Heart right ventricle (tissue), 16 donors: ENCODE measurements at regions not wholly inside any gene's neighbourhood (a gene's known extent, or its start where the extent isn't known, plus 50 kb on each side); places are given as distances from the start of the nearest gene placed in this dataset.

Source experiments
- ATAC-seq, 8 donors: fragments of 200-7000 bp; cut with Tn5 transposase; one replicate each; pipeline ENCODE4 v1.9.1; 2020; ENCODE audit warnings: mild to moderate bottlenecking in 8 of 8, moderate library complexity in 8 of 8, moderate number of reproducible peaks in 1 of 8
- DNase-seq, 2 donors: peaks; one replicate each; pipeline ENCODE4 v3.0.0-alpha.2; 2020
- H3K27ac ChIP-seq, 10 donors: fragments of 200-600 bp; sonication (generic) in 2 of 10; one replicate each; pipeline versions ENCODE4 v1.5.0 to v1.8.0; 2020 to 2022; ENCODE audit warnings: mild to moderate bottlenecking in 3 of 10
- H3K27me3 ChIP-seq, 7 donors: fragments of 200-600 bp; one replicate each; pipeline ENCODE4 v1.8.0; 2021 to 2022; ENCODE audit warnings: mild to moderate bottlenecking in 2 of 7
- H3K36me3 ChIP-seq, 9 donors: fragments of 200-600 bp; sonication (generic) in 1 of 9; one replicate each; pipeline versions ENCODE4 v1.5.0 to v1.8.0; 2020 to 2022; ENCODE audit warnings: mild to moderate bottlenecking in 2 of 9
- H3K4me1 ChIP-seq, 9 donors: fragments of 200-600 bp; sonication (generic) in 1 of 9; one replicate each; pipeline versions ENCODE4 v1.5.0 to v1.8.0; 2020 to 2022; ENCODE audit warnings: mild to moderate bottlenecking in 4 of 9
- H3K4me3 ChIP-seq, 10 donors: fragments of 200-600 bp; sonication (generic) in 2 of 10; one replicate each; pipeline versions ENCODE4 v1.5.0 to v1.8.0; 2020 to 2022; ENCODE audit warnings: mild to moderate bottlenecking in 7 of 10, moderate library complexity in 2 of 10
- H3K9me3 ChIP-seq, 11 donors: fragments of 200-600 bp in 10 of 11; sonication (generic) in 2 of 11; one replicate each; pipeline versions ENCODE4 v1.5.0 to v1.8.0; 2013 to 2022; ENCODE audit warnings: mild to moderate bottlenecking in 2 of 11, control low read depth in 1 of 11, moderate library complexity in 1 of 11
- WGBS, 2 donors: extraction: QIAGEN DNeasy Blood & Tissue Kit; methylation state at CpG; one replicate each; pipeline ENCODE4 v1.1.7; 2013; ENCODE audit warnings: inconsistent platforms in 1 of 2; 5-methylcytosine and 5-hydroxymethylcytosine counted together
- intact Hi-C, 10 donors: fragments of 100-400 bp; cut with DNase I; formaldehyde crosslinking; loops; one replicate each; pipeline versions ENCODE4 v1.11.1 to v1.14.2; 2022
- TF ChIP-seq, protein P1 (sequence below), 9 donors: fragments of 200-600 bp; sonication (generic) in 2 of 9; IDR thresholded peaks; one replicate each; pipeline versions ENCODE4 v1.5.0 to v1.8.0; 2021 to 2022; ENCODE audit warnings: antibody characterized with exemption in 9 of 9, mild to moderate bottlenecking in 5 of 9, moderate library complexity in 1 of 9
- donor health status: Arrhythmogenic right ventricular cardiomyopathy.
- donor health status: ischemic (EF 13 %, LVEDD 7.1; RV severe dilation, severe dysfunction).
- donor health status: healthy with polysubstance abuse.
- donor health status: DM: no; HTN: yes; CAD: no.
- donor health status: DM: no; HTN: no; CAD: no.
- donor health status: ischemic (EF 25% LVEDD 6.9; RV normal size, moderate dysfunction).
- donor health status: ischemic (EF 25% LVEDD 5.7; RV mildly dilated, moderate dysfunction).
- donor health status: healthy.
- donor health status: DM: yes; HTN: yes; CAD: no.
- donor health status: Ischemic cardiomyopathy.
- donor health status: ischemic (EF 35%, LVEDD 5.7; RV mildly dilated, moderate dysfunction).
- donor health status: nonischemic (EF 11% LVEDD 7.7; RV severe dilation, severe dysfunction).
- donor health status: DM: yes; HTN: yes; CAD: no.
- donor health status: PGD.
- donor health status: ischemic (EF 29% LVEDD 5.4; RV normal size, mild dysfunction).
- donor health status: nonischemic (EF 23%, LVEDD 6.1; RV moderate dilation, normal function).

DNA sequence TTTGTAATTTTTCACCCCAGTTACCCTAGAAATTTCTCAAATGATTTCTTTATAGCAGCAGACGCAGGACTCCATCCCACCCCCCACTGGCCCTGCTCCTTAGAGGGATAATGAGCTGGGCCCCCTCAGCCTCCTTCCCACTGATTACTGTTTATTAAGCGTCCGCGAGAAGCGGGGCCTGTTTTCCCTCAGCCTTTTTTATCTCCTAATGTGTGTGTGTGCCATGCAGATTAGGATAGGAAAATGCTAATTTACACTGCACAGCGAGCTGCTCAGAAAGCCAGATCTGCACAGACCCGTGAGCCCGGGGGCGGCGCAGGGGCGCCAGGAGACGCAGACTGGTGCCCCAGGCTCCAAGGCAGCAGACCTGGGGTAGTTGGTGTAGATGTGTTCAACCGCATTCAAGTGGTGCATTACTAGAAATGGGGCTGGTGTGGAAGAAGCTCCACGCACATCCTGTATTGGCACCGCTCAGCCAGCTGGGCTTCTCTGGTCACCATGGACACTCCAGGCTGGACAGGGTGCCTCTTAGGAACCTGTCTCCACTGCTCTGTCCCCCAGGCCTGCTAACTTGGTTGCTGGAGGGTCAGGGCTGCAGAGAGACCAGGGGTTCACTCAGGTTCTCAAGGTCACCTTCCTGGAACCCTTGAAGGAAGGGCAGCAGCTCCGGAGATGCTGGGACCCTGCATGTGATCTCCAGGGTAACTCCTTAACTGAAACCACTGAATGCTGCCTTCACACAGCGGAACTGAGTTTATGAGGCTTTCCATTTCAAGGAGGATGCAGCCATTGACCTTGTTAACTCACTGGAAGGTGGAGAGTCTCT is 256.3 kb downstream of the ERMARD start:
- Histone ChIP-seq H3K27me3 (peaks cover 0 to 3% (median 0%) of the 10 kb centered on the region in 7 donors), H3K36me3 (no peaks in the 10 kb centered on the region), H3K4me3 (no peak overlapping the region), H3K27ac (no peak overlapping the region), H3K4me1 (peaks cover 6 to 30% (median 15%) of the 10 kb centered on the region in 9 donors), H3K9me3 (peaks cover 0 to 21% (median 3%) of the 10 kb centered on the region in 11 donors)
- DNase-seq (no peak), ATAC-seq (no peak)
- 70 to 75% methylated on average over 17 of the region's 17 CpGs for WGBS, 2 donors
- TF ChIP-seq, protein P1, sequence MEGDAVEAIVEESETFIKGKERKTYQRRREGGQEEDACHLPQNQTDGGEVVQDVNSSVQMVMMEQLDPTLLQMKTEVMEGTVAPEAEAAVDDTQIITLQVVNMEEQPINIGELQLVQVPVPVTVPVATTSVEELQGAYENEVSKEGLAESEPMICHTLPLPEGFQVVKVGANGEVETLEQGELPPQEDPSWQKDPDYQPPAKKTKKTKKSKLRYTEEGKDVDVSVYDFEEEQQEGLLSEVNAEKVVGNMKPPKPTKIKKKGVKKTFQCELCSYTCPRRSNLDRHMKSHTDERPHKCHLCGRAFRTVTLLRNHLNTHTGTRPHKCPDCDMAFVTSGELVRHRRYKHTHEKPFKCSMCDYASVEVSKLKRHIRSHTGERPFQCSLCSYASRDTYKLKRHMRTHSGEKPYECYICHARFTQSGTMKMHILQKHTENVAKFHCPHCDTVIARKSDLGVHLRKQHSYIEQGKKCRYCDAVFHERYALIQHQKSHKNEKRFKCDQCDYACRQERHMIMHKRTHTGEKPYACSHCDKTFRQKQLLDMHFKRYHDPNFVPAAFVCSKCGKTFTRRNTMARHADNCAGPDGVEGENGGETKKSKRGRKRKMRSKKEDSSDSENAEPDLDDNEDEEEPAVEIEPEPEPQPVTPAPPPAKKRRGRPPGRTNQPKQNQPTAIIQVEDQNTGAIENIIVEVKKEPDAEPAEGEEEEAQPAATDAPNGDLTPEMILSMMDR (IDR thresholded peaks at IDR 0.05), result no peak
- intact Hi-C loops, result no loop called here

DNA sequence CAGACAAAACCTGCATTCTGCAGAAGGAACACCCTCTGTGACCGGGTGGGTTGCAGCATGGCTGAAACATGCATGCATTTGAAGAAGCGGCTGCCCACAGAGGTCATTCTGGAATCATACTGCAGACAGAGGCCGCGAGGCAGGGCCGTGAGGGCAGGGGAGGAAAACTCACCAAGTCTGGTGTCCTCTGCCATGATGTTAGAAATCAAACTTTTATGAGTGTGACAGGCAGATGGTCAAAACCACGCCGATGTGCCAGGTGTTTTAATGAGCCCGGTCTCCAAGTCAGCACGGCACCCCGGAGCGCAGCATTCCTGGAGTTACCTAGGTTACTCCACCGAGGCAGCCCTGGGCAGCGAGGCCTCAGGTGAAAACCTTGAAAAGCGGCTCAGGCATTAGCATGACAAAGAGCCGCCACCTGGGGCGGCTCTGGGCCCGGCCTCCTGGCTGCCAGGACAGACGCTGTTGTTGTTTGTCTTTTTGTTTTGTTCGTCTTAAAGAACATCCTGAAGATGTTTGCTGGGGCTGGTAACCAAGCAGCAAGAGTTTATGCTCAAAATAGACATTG is 255.6 kb downstream of the ERMARD start:
- intact Hi-C loops, result no loop called here
- Histone ChIP-seq H3K27ac (no peak overlapping the region), H3K36me3 (no peaks in the 10 kb centered on the region), H3K4me3 (no peak overlapping the region), H3K9me3 (peaks cover 0 to 25% (median 3%) of the 10 kb centered on the region in 11 donors), H3K4me1 (peaks cover 6 to 28% (median 15%) of the 10 kb centered on the region in 9 donors), H3K27me3 (peaks cover 0 to 3% (median 0%) of the 10 kb centered on the region in 7 donors)
- TF ChIP-seq, protein P1 (IDR thresholded peaks at IDR 0.05), result no peak
- DNase-seq (no peak), ATAC-seq (no peak)
- WGBS, 2 donors, result 73 to 80% methylated on average over 19 of the region's 19 CpGs

DNA sequence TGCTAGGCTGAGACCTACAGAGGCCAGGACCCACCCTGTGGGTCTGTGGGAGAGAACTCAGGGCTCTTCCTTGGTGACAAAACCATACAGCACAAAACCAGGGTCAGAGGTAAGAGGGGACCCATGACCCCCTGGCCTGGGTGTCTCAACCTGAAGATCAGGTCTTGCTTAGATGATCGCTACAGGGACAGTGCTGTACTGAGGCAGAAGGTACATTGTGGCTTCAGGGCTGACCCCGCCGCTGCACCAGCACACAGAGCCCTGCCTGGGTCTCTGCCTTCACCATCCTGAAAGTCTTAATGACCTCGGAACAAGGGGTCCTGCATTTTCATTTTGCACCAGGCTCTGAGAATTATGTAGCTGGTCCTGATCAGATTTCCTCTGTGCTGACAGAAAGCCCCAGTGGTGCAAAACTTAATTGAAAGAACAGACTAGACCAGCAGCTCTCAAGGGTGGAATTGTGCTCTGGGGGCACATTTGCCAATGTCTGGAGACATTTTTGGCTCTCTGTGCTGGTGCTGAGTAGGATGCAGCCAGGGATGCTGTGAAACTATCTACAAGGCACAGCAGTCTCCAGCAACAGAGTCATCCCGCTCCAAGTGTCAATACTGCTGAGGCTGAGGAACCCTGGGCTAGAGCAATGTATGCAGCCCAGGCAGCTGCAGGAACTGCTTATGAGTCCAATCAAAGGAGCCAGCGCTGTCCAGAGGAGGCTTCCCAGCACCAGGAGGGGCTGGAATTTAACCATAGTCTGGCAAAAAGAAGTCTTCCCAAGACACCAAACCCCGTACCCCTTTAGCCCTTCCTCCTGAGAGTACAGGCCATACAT is 254.9 kb downstream of the ERMARD start:
- Histone ChIP-seq H3K27ac (no peak overlapping the region), H3K4me1 (peaks cover 4 to 21% (median 10%) of the 10 kb centered on the region in 9 donors), H3K36me3 (no peaks in the 10 kb centered on the region), H3K27me3 (peaks cover 0 to 3% (median 0%) of the 10 kb centered on the region in 7 donors), H3K4me3 (no peak overlapping the region), H3K9me3 (peaks cover 0 to 30% (median 3%) of the 10 kb centered on the region in 11 donors)
- TF ChIP-seq, protein P1 (IDR thresholded peaks at IDR 0.05), result no peak
- ATAC-seq (no peak), DNase-seq (no peak)
- WGBS, 2 donors, result 86 to 90% methylated on average over 7 of the region's 7 CpGs
- intact Hi-C loops, result no loop called here

DNA sequence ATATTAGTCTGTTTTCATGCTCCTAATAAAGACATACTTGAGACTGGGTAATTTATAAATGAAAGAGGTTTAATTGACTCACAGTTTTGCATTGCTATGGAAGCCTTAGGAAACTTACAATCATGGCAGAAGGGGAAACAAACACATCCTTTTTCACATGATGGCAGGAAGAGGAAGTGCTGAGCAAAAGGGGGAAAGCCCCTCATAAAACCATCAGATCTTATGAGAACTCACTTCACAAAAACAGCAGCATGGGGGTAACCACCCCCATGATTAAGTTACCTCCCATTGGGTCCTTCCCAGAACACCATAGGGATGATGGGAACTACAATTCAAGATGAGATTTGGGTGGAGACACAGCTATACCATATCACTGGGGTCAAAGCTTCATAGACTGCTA is 254.2 kb downstream of the ERMARD start:
- intact Hi-C loops, result no loop called here
- H3K36me3 ChIP-seq, result no peaks in the 10 kb centered on the region
- H3K9me3 ChIP-seq, result peaks cover 0 to 30% (median 3%) of the 10 kb centered on the region in 11 donors
- ATAC-seq (no peak), DNase-seq (no peak)
- peaks cover 0 to 3% (median 0%) of the 10 kb centered on the region in 7 donors for H3K27me3 ChIP-seq
- no peak overlapping the region for H3K4me3 ChIP-seq
- peaks cover under 1 to 15% (median 3%) of the 10 kb centered on the region in 9 donors for H3K4me1 ChIP-seq
- no peak overlapping the region for H3K27ac ChIP-seq
- TF ChIP-seq, protein P1 (IDR thresholded peaks at IDR 0.05), result no peak
